Fibroblast of lung (primary cell): ENCODE measurements at regions not wholly inside any gene's neighbourhood (a gene's known extent, or its start where the extent isn't known, plus 50 kb on each side); places are given as distances from the start of the nearest gene placed in this dataset.

Experiments used
- DNase-seq, 2 donors: peaks; one replicate each; pipeline versions ENCODE4 v3.0.0 to v3.0.0-alpha.2; 2010; ENCODE audit warnings: low read depth in 2 of 2
- H2AFZ ChIP-seq: 2 replicates; pipeline ENCODE4 v1.5.1; 2012; ENCODE audit warnings: low read length, control low read depth, inconsistent platforms
- H3K27ac ChIP-seq: 2 replicates; pipeline ENCODE4 v1.5.1; 2011; ENCODE audit warnings: low read length, control low read depth; ENCODE audit not compliant: insufficient read depth
- H3K27me3 ChIP-seq: 2 replicates; pipeline ENCODE4 v1.5.1; 2011; ENCODE audit warnings: mild to moderate bottlenecking, low read length; ENCODE audit not compliant: control insufficient read depth, insufficient read depth
- H3K36me3 ChIP-seq: 2 replicates; pipeline ENCODE4 v1.5.1; 2011; ENCODE audit warnings: low read length; ENCODE audit not compliant: control insufficient read depth, insufficient read depth
- H3K4me1 ChIP-seq: 2 replicates; pipeline ENCODE4 v1.5.1; 2011; ENCODE audit warnings: low read length; ENCODE audit not compliant: control insufficient read depth, insufficient read depth; ENCODE audit errors: extremely low read depth
- H3K4me2 ChIP-seq: 2 replicates; pipeline ENCODE4 v1.5.1; 2011; ENCODE audit warnings: low read length, control low read depth; ENCODE audit not compliant: insufficient read depth; ENCODE audit errors: extremely low read depth
- H3K4me3 ChIP-seq, 4 experiments: fragments of 200-600 bp in 1 of 4; sonication (generic) in 1 of 4; replicated peaks in 1 of 4; 2 replicates each; pipeline ENCODE4 v1.5.1; 2011 to 2016; ENCODE audit warnings: low read length in 4 of 4, low read depth in 3 of 4, mild to moderate bottlenecking in 3 of 4, control low read depth in 2 of 4, inconsistent platforms in 1 of 4, mixed read lengths in 1 of 4; ENCODE audit not compliant: insufficient read depth in 1 of 4; ENCODE audit errors: control extremely low read depth in 1 of 4
- H3K79me2 ChIP-seq: 2 replicates; pipeline ENCODE4 v1.5.1; 2012; ENCODE audit warnings: mild to moderate bottlenecking, low read length, inconsistent platforms; ENCODE audit not compliant: control insufficient read depth, insufficient read depth
- H3K9ac ChIP-seq: 2 replicates; pipeline ENCODE4 v1.5.1; 2011; ENCODE audit warnings: mild to moderate bottlenecking, low read length, control low read depth; ENCODE audit not compliant: insufficient read depth
- H3K9me3 ChIP-seq: 2 replicates; pipeline ENCODE4 v1.5.1; 2012; ENCODE audit warnings: low read depth, low read length; ENCODE audit not compliant: control insufficient read depth, insufficient read depth
- H4K20me1 ChIP-seq: 2 replicates; pipeline ENCODE4 v1.5.1; 2011; ENCODE audit warnings: low read length; ENCODE audit not compliant: control insufficient read depth, insufficient read depth; ENCODE audit errors: extremely low read depth
- EZH2 ChIP-seq: IDR thresholded peaks from 2 replicates; pipeline ENCODE4 v1.5.1; 2012; ENCODE audit warnings: low read length, control low read depth, mild to moderate bottlenecking; ENCODE audit errors: missing control alignments
- TF ChIP-seq, protein P1 (sequence below), 2 donors: IDR thresholded peaks in 1 of 2; conservative IDR thresholded peaks in 1 of 2; 1 replicate in 1 of 2; 2 replicates in 1 of 2; pipeline ENCODE4 v1.5.1; 2011 to 2012; ENCODE audit warnings: low read length in 2 of 2, control low read depth in 1 of 2, inconsistent platforms in 1 of 2, low read depth in 1 of 2, mild to moderate bottlenecking in 1 of 2

DNA sequence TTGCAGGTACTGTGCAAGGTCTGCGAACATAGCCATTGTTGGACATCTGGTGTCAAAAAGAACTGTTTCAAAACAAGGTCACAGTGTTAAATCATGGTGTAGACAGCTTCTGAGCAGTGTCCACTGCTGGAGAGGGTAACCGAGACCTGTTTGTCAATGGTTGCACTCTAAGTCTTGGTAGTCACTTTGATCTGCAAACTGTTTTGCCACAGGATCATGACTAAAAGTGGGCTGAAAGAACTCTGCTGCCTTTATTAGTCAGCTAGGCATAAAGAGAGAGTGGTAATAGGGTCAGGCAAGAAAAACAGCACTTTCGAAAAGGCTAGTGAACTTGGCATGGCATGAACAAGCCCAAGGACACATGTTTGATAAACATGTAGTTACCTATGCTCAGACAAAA, 552.3 kb upstream of the CITED2 start:
- no peaks in the 10 kb centered on the region for H3K9me3 ChIP-seq
- peak; percentile 58 to 81 for DNase-seq
- peaks cover 10% of the 10 kb centered on the region for H3K4me1 ChIP-seq
- no peaks in the 10 kb centered on the region for H3K79me2 ChIP-seq
- no peak overlapping the region for H3K9ac ChIP-seq
- H3K4me3 ChIP-seq: no peak overlapping the region
- H4K20me1 ChIP-seq: no peaks in the 10 kb centered on the region
- H3K27me3 ChIP-seq: no peaks in the 10 kb centered on the region
- H2AFZ ChIP-seq: no peak overlapping the region
- H3K4me2 ChIP-seq: peak overlapping the region; percentile 1
- no peaks in the 10 kb centered on the region for H3K36me3 ChIP-seq
- H3K27ac ChIP-seq: peak overlapping the region; percentile 42
- no peak for TF ChIP-seq EZH2
- TF ChIP-seq, protein P1, sequence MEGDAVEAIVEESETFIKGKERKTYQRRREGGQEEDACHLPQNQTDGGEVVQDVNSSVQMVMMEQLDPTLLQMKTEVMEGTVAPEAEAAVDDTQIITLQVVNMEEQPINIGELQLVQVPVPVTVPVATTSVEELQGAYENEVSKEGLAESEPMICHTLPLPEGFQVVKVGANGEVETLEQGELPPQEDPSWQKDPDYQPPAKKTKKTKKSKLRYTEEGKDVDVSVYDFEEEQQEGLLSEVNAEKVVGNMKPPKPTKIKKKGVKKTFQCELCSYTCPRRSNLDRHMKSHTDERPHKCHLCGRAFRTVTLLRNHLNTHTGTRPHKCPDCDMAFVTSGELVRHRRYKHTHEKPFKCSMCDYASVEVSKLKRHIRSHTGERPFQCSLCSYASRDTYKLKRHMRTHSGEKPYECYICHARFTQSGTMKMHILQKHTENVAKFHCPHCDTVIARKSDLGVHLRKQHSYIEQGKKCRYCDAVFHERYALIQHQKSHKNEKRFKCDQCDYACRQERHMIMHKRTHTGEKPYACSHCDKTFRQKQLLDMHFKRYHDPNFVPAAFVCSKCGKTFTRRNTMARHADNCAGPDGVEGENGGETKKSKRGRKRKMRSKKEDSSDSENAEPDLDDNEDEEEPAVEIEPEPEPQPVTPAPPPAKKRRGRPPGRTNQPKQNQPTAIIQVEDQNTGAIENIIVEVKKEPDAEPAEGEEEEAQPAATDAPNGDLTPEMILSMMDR (conservative IDR thresholded peaks at IDR 0.05 in 1 of 2, IDR thresholded peaks at IDR 0.05 in 1 of 2; ENCODE audit: low read depth in 1 of 2, low read length in 2 of 2): no peak

DNA sequence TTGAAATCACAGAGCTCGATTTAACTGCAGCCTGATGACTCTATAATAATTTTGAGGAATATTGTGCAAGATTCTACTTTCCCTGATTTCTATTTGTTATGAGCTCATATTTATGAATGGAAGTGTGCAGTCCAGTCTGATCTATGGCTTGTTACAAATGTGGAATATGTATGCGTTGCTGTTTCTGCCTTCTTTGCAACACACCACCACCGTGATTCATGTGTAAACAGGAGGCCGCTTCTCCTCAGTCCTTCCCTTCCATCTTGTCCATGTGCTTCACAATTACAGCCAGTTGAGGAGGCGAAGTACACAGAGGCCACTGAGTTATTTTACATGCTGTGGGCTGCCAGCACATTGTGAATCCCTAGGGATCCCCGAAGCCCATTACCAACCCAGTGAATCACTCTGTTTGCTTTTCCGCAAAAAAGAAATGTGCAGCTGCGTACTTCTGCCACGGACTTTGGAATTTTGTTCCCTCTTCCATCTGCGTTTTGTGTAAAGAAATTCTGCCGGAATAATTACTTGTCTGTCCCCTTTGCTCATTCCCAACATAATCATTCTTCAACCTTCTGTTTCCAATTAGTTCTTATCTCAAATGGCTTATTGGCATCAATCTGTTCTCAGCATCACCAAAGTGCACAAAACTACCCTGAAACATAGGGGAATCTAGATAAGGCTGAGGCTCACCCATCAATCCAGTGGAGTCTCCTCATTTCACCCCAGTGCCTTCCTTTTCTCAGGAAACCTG, 551.6 kb upstream of the CITED2 start:
- no peak for TF ChIP-seq EZH2
- TF ChIP-seq, protein P1 (conservative IDR thresholded peaks at IDR 0.05 in 1 of 2, IDR thresholded peaks at IDR 0.05 in 1 of 2; ENCODE audit: low read depth in 1 of 2, low read length in 2 of 2): no peak
- no peak overlapping the region for H3K4me3 ChIP-seq
- DNase-seq: peak; percentile 94 to 98
- peaks cover 10% of the 10 kb centered on the region for H3K4me1 ChIP-seq
- no peak overlapping the region for H3K9ac ChIP-seq
- no peaks in the 10 kb centered on the region for H3K36me3 ChIP-seq
- H3K27me3 ChIP-seq: no peaks in the 10 kb centered on the region
- H4K20me1 ChIP-seq: no peaks in the 10 kb centered on the region
- peak overlapping the region; percentile 5 for H3K4me2 ChIP-seq
- no peak overlapping the region for H2AFZ ChIP-seq
- peak overlapping the region; percentile 50 for H3K27ac ChIP-seq
- H3K79me2 ChIP-seq: no peaks in the 10 kb centered on the region
- H3K9me3 ChIP-seq: no peaks in the 10 kb centered on the region

DNA sequence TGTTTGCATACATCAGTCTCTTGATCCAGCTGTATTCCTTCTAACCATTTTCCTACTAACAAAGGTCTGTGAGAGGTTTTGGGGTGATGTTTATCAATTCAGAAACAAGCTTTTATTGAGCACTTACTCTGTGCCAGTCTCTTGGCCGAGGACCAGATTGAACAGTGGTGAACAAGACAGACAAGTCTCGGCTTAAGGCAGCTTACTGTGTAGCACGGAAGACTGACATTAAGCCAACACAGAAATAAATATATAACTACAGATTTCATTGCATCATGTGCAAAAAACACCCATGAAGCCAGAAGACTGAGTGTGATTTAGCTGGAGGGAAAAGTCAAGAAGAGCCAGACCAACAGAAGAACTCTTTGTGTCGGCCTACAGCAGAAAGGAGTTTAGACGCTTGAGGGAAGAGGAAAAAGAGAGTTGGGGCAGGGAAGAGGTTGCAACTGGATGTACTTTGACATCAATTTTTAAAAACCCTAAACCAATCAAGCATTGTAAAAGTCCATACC, 549.6 kb upstream of the CITED2 start:
- DNase-seq: no peak
- Histone ChIP-seq H3K27me3 (no peaks in the 10 kb centered on the region), H3K9me3 (no peaks in the 10 kb centered on the region), H3K79me2 (no peaks in the 10 kb centered on the region), H3K9ac (no peak overlapping the region), H3K36me3 (no peaks in the 10 kb centered on the region), H3K27ac (no peak overlapping the region), H2AFZ (no peak overlapping the region), H3K4me1 (peaks cover 10% of the 10 kb centered on the region), H3K4me2 (no peak overlapping the region), H3K4me3 (no peak overlapping the region), H4K20me1 (no peaks in the 10 kb centered on the region)
- TF ChIP-seq, protein P1 (conservative IDR thresholded peaks at IDR 0.05 in 1 of 2, IDR thresholded peaks at IDR 0.05 in 1 of 2; ENCODE audit: low read depth in 1 of 2, low read length in 2 of 2): no peak
- no peak for TF ChIP-seq EZH2
